WTC11 (cell line): ENCODE measurements at regions not wholly inside any gene's neighbourhood (a gene's known extent, or its start where the extent isn't known, plus 50 kb on each side); places are given as distances from the start of the nearest gene placed in this dataset.
"Not testable (repeated sequence)": the region's sequence is repeated elsewhere in the genome, so short reads cannot be mapped to it uniquely, and the experiment has no call there.

ENCODE experiments used
- ATAC-seq: fragments of 200-7000 bp; cut with Tn5 transposase; 2 replicates; pipeline ENCODE4 v1.10.0; 2021; ENCODE audit warnings: mild to moderate bottlenecking, moderate library complexity
- CTCF ChIA-PET: fragments of 300-600 bp; sonication (Branson Sonifier 250); formaldehyde crosslinking; loops from one replicate; lab custom pipeline; 2021; ENCODE audit warnings: antibody characterized with exemption; lab: Charles Lee
- POLR2A ChIA-PET: fragments of 350-600 bp; sonication (Branson Sonifier 250); formaldehyde crosslinking; loops from one replicate; lab custom pipeline; 2021; ENCODE audit warnings: antibody characterized with exemption; lab: Charles Lee
- DNase-seq: peaks from one replicate; pipeline ENCODE4 v3.0.0; 2021; ENCODE audit warnings: low spot score
- H3K27ac Mint-ChIP-seq: 2 replicates; pipeline ENCODE4 v1.8.0; 2021; ENCODE audit warnings: mixed read lengths
- H3K27me3 Mint-ChIP-seq: 2 replicates; pipeline ENCODE4 v1.8.0; 2021; ENCODE audit warnings: low read depth, mild to moderate bottlenecking, moderate library complexity, mixed read lengths
- H3K36me3 Mint-ChIP-seq: 2 replicates; pipeline ENCODE4 v1.8.0; 2021; ENCODE audit warnings: mixed read lengths
- H3K4me1 Mint-ChIP-seq: 2 replicates; pipeline ENCODE4 v1.8.0; 2022; ENCODE audit warnings: mixed read lengths
- H3K4me3 Mint-ChIP-seq: 2 replicates; pipeline ENCODE4 v1.8.0; 2021; ENCODE audit warnings: mild to moderate bottlenecking, moderate library complexity, mixed read lengths
- H3K9me3 Mint-ChIP-seq: 2 replicates; pipeline ENCODE4 v1.8.0; 2021; ENCODE audit warnings: mixed read lengths
- ESRRA ChIP-seq: sonication (generic); formaldehyde crosslinking; IDR thresholded peaks from 2 replicates; pipeline ENCODE4 v1.8.1; 2022; ENCODE audit warnings: mild to moderate bottlenecking, missing genetic modification reagents, borderline replicate concordance
- FOXP1 ChIP-seq: sonication (generic); formaldehyde crosslinking; IDR thresholded peaks from 2 replicates; pipeline ENCODE4 v1.8.0; 2022; ENCODE audit warnings: missing genetic modification reagents, mild to moderate bottlenecking, moderate library complexity, borderline replicate concordance
- HMGA2 ChIP-seq: fragments of 250-450 bp; sonication (Bioruptor Pico); IDR thresholded peaks from 2 replicates; pipeline ENCODE4 v1.4.0; 2021; ENCODE audit warnings: mild to moderate bottlenecking, moderate library complexity
- MLX ChIP-seq: sonication (generic); formaldehyde crosslinking; IDR thresholded peaks from 2 replicates; pipeline ENCODE4 v1.8.1; 2023; ENCODE audit warnings: mild to moderate bottlenecking, missing genetic modification reagents, moderate library complexity
- MXD4 ChIP-seq: fragments of 250-450 bp; sonication (Bioruptor Pico); IDR thresholded peaks from 2 replicates; pipeline ENCODE4 v1.8.0; 2021; ENCODE audit warnings: mild to moderate bottlenecking, moderate library complexity, borderline replicate concordance
- MYBL2 ChIP-seq: sonication (generic); formaldehyde crosslinking; IDR thresholded peaks from 2 replicates; pipeline ENCODE4 v1.8.1; 2023; ENCODE audit warnings: mild to moderate bottlenecking, moderate library complexity, missing genetic modification reagents
- NFE2L1 ChIP-seq: sonication (generic); formaldehyde crosslinking; IDR thresholded peaks from 2 replicates; pipeline ENCODE4 v1.8.1; 2023; ENCODE audit warnings: missing genetic modification reagents
- SMAD3 ChIP-seq: sonication (generic); formaldehyde crosslinking; IDR thresholded peaks from 2 replicates; pipeline ENCODE4 v1.8.0; 2022; ENCODE audit warnings: missing genetic modification reagents, mild to moderate bottlenecking, borderline replicate concordance
- STAT6 ChIP-seq: sonication (generic); formaldehyde crosslinking; conservative IDR thresholded peaks from 2 replicates; pipeline ENCODE4 v1.8.1; 2023; ENCODE audit warnings: mild to moderate bottlenecking, low read depth, missing genetic modification reagents, moderate library complexity
- ZBTB43 ChIP-seq: sonication (generic); formaldehyde crosslinking; IDR thresholded peaks from 2 replicates; pipeline ENCODE4 v1.8.1; 2023; ENCODE audit warnings: mild to moderate bottlenecking, missing genetic modification reagents
- ZMAT4 ChIP-seq: fragments of 250-450 bp; sonication (Bioruptor Pico); IDR thresholded peaks from 2 replicates; pipeline ENCODE4 v1.9.0; 2021; ENCODE audit warnings: mild to moderate bottlenecking
- ZNF416 ChIP-seq: fragments of 250-450 bp; sonication (Bioruptor Pico); IDR thresholded peaks from 2 replicates; pipeline ENCODE4 v1.9.0; 2021; ENCODE audit warnings: mild to moderate bottlenecking, inconsistent platforms
- ZNF532 ChIP-seq: fragments of 250-450 bp; sonication (Bioruptor Pico); IDR thresholded peaks from 2 replicates; pipeline ENCODE4 v1.9.0; 2021; ENCODE audit warnings: mild to moderate bottlenecking, borderline replicate concordance
- ZNF671 ChIP-seq: fragments of 250-450 bp; sonication (Bioruptor Pico); IDR thresholded peaks from 2 replicates; pipeline ENCODE4 v1.8.0; 2021; ENCODE audit warnings: mild to moderate bottlenecking

GRCh38 chr10:64191286-64191685 is 670.1 kb downstream of the REEP3 start (continued):
- TF ChIP-seq ZNF532 (CRISPR knock-in tag) (no peak), MLX (no peak), ZNF671 (CRISPR knock-in tag) (no peak)

GRCh38 chr10:64196638-64197315 is 675.6 kb downstream of the REEP3 start:
- ATAC-seq, result no peak
- Mint-ChIP-seq H3K9me3 (peaks cover 12% of the 10 kb centered on the region; the same call in 1 of the 2 replicates), H3K36me3 (no peaks in the 10 kb centered on the region), H3K4me3 (no peak overlapping the region)
- DNase-seq, result no peak
- ChIA-PET POLR2A (no interaction called here), CTCF (interaction anchor here (0.7 kb wide), 1 partner anchor 155 kb away, joined by 3 read pairs; no protein-coding TSS in a partner anchor)
- TF ChIP-seq NFE2L1 (CRISPR knock-in tag) (no peak), ZNF416 (CRISPR knock-in tag) (no peak), MYBL2 (CRISPR knock-in tag) (no peak), STAT6 (CRISPR knock-in tag) (no peak), HMGA2 (CRISPR knock-in tag) (no peak), ZMAT4 (CRISPR knock-in tag) (no peak), FOXP1 (CRISPR knock-in tag) (no peak), SMAD3 (CRISPR knock-in tag) (no peak)
- TF ChIP-seq, all 79 proteins: peak for 0
- H3K27me3 Mint-ChIP-seq, result no peaks in the 10 kb centered on the region
- H3K27ac Mint-ChIP-seq, result no peak overlapping the region
- no peaks in the 10 kb centered on the region for H3K4me1 Mint-ChIP-seq

- ATAC-seq, result no peak
- CTCF ChIA-PET, result no interaction called here
- H3K27ac Mint-ChIP-seq, result no peak overlapping the region
Observed at GRCh38 chr10:64201936-64202335, 680.7 kb downstream of the REEP3 start.

GRCh38 chr10:64204504-64204903 is 683.3 kb downstream of the REEP3 start:
- H3K4me1 Mint-ChIP-seq, DNase-seq, H3K27ac Mint-ChIP-seq, CTCF ChIA-PET, H3K4me3 Mint-ChIP-seq, ATAC-seq, H3K9me3 Mint-ChIP-seq, H3K27me3 Mint-ChIP-seq, POLR2A ChIA-PET, H3K36me3 Mint-ChIP-seq: not testable (repeated sequence)

More at GRCh38 chr10:64201936-64202335, 680.7 kb downstream of the REEP3 start:
- H3K9me3 Mint-ChIP-seq, result peaks cover 7% of the 10 kb centered on the region
- DNase-seq, result no peak
- H3K4me3 Mint-ChIP-seq, result no peak overlapping the region
- H3K27me3 Mint-ChIP-seq, result no peaks in the 10 kb centered on the region
- no peak for TF ChIP-seq MXD4 (CRISPR knock-in tag)
- no peak for TF ChIP-seq ZNF416 (CRISPR knock-in tag)
- no peak for TF ChIP-seq ZBTB43
- TF ChIP-seq HMGA2 (CRISPR knock-in tag), result no peak
- TF ChIP-seq ESRRA, result no peak
- H3K36me3 Mint-ChIP-seq, result no peaks in the 10 kb centered on the region
- POLR2A ChIA-PET, result no interaction called here
- no peaks in the 10 kb centered on the region for H3K4me1 Mint-ChIP-seq
